Mammary epithelial cell (primary cell): ENCODE measurements at regions not wholly inside any gene's neighbourhood (a gene's known extent, or its start where the extent isn't known, plus 50 kb on each side); places are given as distances from the start of the nearest gene placed in this dataset.

Source experiments
- EZH2 ChIP-seq: IDR thresholded peaks from 2 replicates; pipeline ENCODE4 v1.6.1; 2012; ENCODE audit warnings: low read length, inconsistent platforms, borderline replicate concordance
- TF ChIP-seq, protein P1 (sequence below), 2 donors: IDR thresholded peaks in 1 of 2; conservative IDR thresholded peaks in 1 of 2; 2 replicates each; pipeline ENCODE4 v1.5.1; 2011 to 2012; ENCODE audit warnings: inconsistent platforms in 2 of 2, low read length in 2 of 2, mild to moderate bottlenecking in 2 of 2, control low read depth in 1 of 2, low read depth in 1 of 2; ENCODE audit not compliant: insufficient read depth in 1 of 2; ENCODE audit errors: extremely low read depth in 1 of 2

DNA sequence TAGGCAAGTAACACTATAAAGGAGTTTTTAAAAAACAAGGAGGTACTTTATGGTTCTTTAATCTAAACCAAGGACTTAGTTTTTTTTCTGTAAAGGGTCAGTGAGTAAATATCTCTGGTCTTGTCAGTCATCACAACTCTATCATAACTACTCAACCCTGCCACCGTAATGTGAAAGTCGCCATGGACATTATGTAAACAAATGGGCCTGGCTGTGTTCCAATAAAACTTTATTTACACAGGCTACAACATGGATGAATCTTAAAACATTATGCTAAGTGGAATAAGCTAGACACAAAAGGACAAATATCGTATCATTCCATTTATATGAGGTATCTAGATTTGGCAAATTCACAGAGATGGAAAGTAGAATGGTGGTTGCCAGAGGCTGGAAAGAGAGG is 60.8 kb upstream of the SP4 start:
- TF ChIP-seq, protein P1, sequence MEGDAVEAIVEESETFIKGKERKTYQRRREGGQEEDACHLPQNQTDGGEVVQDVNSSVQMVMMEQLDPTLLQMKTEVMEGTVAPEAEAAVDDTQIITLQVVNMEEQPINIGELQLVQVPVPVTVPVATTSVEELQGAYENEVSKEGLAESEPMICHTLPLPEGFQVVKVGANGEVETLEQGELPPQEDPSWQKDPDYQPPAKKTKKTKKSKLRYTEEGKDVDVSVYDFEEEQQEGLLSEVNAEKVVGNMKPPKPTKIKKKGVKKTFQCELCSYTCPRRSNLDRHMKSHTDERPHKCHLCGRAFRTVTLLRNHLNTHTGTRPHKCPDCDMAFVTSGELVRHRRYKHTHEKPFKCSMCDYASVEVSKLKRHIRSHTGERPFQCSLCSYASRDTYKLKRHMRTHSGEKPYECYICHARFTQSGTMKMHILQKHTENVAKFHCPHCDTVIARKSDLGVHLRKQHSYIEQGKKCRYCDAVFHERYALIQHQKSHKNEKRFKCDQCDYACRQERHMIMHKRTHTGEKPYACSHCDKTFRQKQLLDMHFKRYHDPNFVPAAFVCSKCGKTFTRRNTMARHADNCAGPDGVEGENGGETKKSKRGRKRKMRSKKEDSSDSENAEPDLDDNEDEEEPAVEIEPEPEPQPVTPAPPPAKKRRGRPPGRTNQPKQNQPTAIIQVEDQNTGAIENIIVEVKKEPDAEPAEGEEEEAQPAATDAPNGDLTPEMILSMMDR (conservative IDR thresholded peaks at IDR 0.05 in 1 of 2, IDR thresholded peaks at IDR 0.05 in 1 of 2; ENCODE audit: extremely low read depth in 1 of 2, insufficient read depth in 1 of 2, low read depth in 1 of 2, low read length in 2 of 2): no peak
- no peak for TF ChIP-seq EZH2
